ENCODE measurements at regions not wholly inside any gene's neighbourhood (a gene's known extent, or its start where the extent isn't known, plus 50 kb on each side); places are given as distances from the start of the nearest gene placed in this dataset.

GRCh38 chr5:89130851-89131250 lies 247.9 kb upstream of the MEF2C start:
- no peak for TF ChIP-seq PAX5 (IDR thresholded peaks at IDR 0.05; ENCODE audit: insufficient read depth, low read length, severe bottlenecking)
- no peak for TF ChIP-seq POU2F2 (IDR thresholded peaks at IDR 0.05; ENCODE audit: low read depth, low read length)
- TF ChIP-seq POLR2A (IDR thresholded peaks at IDR 0.05; ENCODE audit: low read depth, low read length), result no peak
- no peak for TF ChIP-seq SPI1 (IDR thresholded peaks at IDR 0.05; ENCODE audit: low read depth, low read length)
- TF ChIP-seq POLR2AphosphoS5 (IDR thresholded peaks at IDR 0.05; ENCODE audit: low read depth, low read length), result no peak
- no peak for TF ChIP-seq TAF1 (IDR thresholded peaks at IDR 0.05; ENCODE audit: low read depth, low read length)
- FAIRE-seq (no peak), DNase-seq (ENCODE audit: insufficient read length, low spot score) (no peak)

- TF ChIP-seq POU2F2 (IDR thresholded peaks at IDR 0.05; ENCODE audit: low read depth, low read length) (no peak), POLR2A (IDR thresholded peaks at IDR 0.05; ENCODE audit: low read depth, low read length) (no peak), SPI1 (IDR thresholded peaks at IDR 0.05; ENCODE audit: low read depth, low read length) (no peak), PAX5 (IDR thresholded peaks at IDR 0.05; ENCODE audit: insufficient read depth, low read length, severe bottlenecking) (no peak), POLR2AphosphoS5 (IDR thresholded peaks at IDR 0.05; ENCODE audit: low read depth, low read length) (no peak), TAF1 (IDR thresholded peaks at IDR 0.05; ENCODE audit: low read depth, low read length) (no peak)
- DNase-seq (ENCODE audit: insufficient read length, low spot score) (no peak), FAIRE-seq (no peak)
These were observed 247.0 kb upstream of the MEF2C start for GRCh38 chr5:89129941-89130340.

- no peak for FAIRE-seq
- TF ChIP-seq POLR2AphosphoS5 (IDR thresholded peaks at IDR 0.05; ENCODE audit: low read depth, low read length) (no peak), TAF1 (IDR thresholded peaks at IDR 0.05; ENCODE audit: low read depth, low read length) (no peak), PAX5 (IDR thresholded peaks at IDR 0.05; ENCODE audit: insufficient read depth, low read length, severe bottlenecking) (no peak), SPI1 (IDR thresholded peaks at IDR 0.05; ENCODE audit: low read depth, low read length) (no peak), POU2F2 (IDR thresholded peaks at IDR 0.05; ENCODE audit: low read depth, low read length) (no peak)
- no peak for DNase-seq (ENCODE audit: insufficient read length, low spot score)
These were observed 246.1 kb upstream of the MEF2C start for GRCh38 chr5:89128906-89129625.

- FAIRE-seq, result no peak
- TF ChIP-seq POU2F2 (IDR thresholded peaks at IDR 0.05; ENCODE audit: low read depth, low read length) (no peak), TAF1 (IDR thresholded peaks at IDR 0.05; ENCODE audit: low read depth, low read length) (no peak), PAX5 (IDR thresholded peaks at IDR 0.05; ENCODE audit: insufficient read depth, low read length, severe bottlenecking) (no peak), SPI1 (IDR thresholded peaks at IDR 0.05; ENCODE audit: low read depth, low read length) (no peak), POLR2AphosphoS5 (IDR thresholded peaks at IDR 0.05; ENCODE audit: low read depth, low read length) (no peak), POLR2A (IDR thresholded peaks at IDR 0.05; ENCODE audit: low read depth, low read length) (no peak)
- no peak for DNase-seq (ENCODE audit: insufficient read length, low spot score)
These were observed 245.1 kb upstream of the MEF2C start for GRCh38 chr5:89128092-89128491.

GRCh38 chr5:89127191-89127590 lies 244.2 kb upstream of the MEF2C start:
- DNase-seq (ENCODE audit: insufficient read length, low spot score) (no peak), FAIRE-seq (no peak)
- TF ChIP-seq POU2F2 (IDR thresholded peaks at IDR 0.05; ENCODE audit: low read depth, low read length) (no peak), SPI1 (IDR thresholded peaks at IDR 0.05; ENCODE audit: low read depth, low read length) (no peak), PAX5 (IDR thresholded peaks at IDR 0.05; ENCODE audit: insufficient read depth, low read length, severe bottlenecking) (no peak), POLR2AphosphoS5 (IDR thresholded peaks at IDR 0.05; ENCODE audit: low read depth, low read length) (no peak), POLR2A (IDR thresholded peaks at IDR 0.05; ENCODE audit: low read depth, low read length) (no peak), TAF1 (IDR thresholded peaks at IDR 0.05; ENCODE audit: low read depth, low read length) (no peak)

- TF ChIP-seq POLR2A (IDR thresholded peaks at IDR 0.05; ENCODE audit: low read depth, low read length) (no peak), TAF1 (IDR thresholded peaks at IDR 0.05; ENCODE audit: low read depth, low read length) (no peak), POU2F2 (IDR thresholded peaks at IDR 0.05; ENCODE audit: low read depth, low read length) (no peak), POLR2AphosphoS5 (IDR thresholded peaks at IDR 0.05; ENCODE audit: low read depth, low read length) (no peak), SPI1 (IDR thresholded peaks at IDR 0.05; ENCODE audit: low read depth, low read length) (no peak), PAX5 (IDR thresholded peaks at IDR 0.05; ENCODE audit: insufficient read depth, low read length, severe bottlenecking) (no peak)
- FAIRE-seq (no peak), DNase-seq (ENCODE audit: insufficient read length, low spot score) (no peak)
These were observed 242.4 kb upstream of the MEF2C start for GRCh38 chr5:89125372-89125771.

- TF ChIP-seq POLR2A (IDR thresholded peaks at IDR 0.05; ENCODE audit: low read depth, low read length) (no peak), TAF1 (IDR thresholded peaks at IDR 0.05; ENCODE audit: low read depth, low read length) (no peak), POLR2AphosphoS5 (IDR thresholded peaks at IDR 0.05; ENCODE audit: low read depth, low read length) (no peak)
- FAIRE-seq, result no peak
- DNase-seq (ENCODE audit: insufficient read length, low spot score), result no peak
These were observed 240.6 kb upstream of the MEF2C start for GRCh38 chr5:89123581-89123980.

- no peak for TF ChIP-seq PAX5 (IDR thresholded peaks at IDR 0.05; ENCODE audit: insufficient read depth, low read length, severe bottlenecking)
- TF ChIP-seq POU2F2 (IDR thresholded peaks at IDR 0.05; ENCODE audit: low read depth, low read length), result no peak
- TF ChIP-seq POLR2A (IDR thresholded peaks at IDR 0.05; ENCODE audit: low read depth, low read length), result no peak
- TF ChIP-seq TAF1 (IDR thresholded peaks at IDR 0.05; ENCODE audit: low read depth, low read length), result no peak
- no peak for TF ChIP-seq POLR2AphosphoS5 (IDR thresholded peaks at IDR 0.05; ENCODE audit: low read depth, low read length)
- DNase-seq (ENCODE audit: insufficient read length, low spot score), result no peak
- peak; percentile 48 for FAIRE-seq
These were observed 237.7 kb upstream of the MEF2C start for GRCh38 chr5:89120719-89121118.

GRCh38 chr5:89117124-89117644 lies 234.2 kb upstream of the MEF2C start:
- DNase-seq (ENCODE audit: insufficient read length, low spot score), result no peak
- FAIRE-seq, result no peak
- no peak for TF ChIP-seq POU2F2 (IDR thresholded peaks at IDR 0.05; ENCODE audit: low read depth, low read length)
- TF ChIP-seq SPI1 (IDR thresholded peaks at IDR 0.05; ENCODE audit: low read depth, low read length), result 0 out of 2 replicates have a peak, but pooled peaks have one; percentile 20
